ENCODE measurements at regions not wholly inside any gene's neighbourhood (a gene's known extent, or its start where the extent isn't known, plus 50 kb on each side); places are given as distances from the start of the nearest gene placed in this dataset.
A peak's percentile ranks its signal among the peaks of the same experiment; 100 is the strongest.
"Not testable (repeated sequence)": the region's sequence is repeated elsewhere in the genome, so short reads cannot be mapped to it uniquely, and the experiment has no call there.

- DNase-seq: no peak
Measured at GRCh38 chr1:185681034-185681633, 53.1 kb upstream of the HMCN1 start.

GRCh38 chr1:185680453-185680852, 53.7 kb upstream of the HMCN1 start:
- DNase-seq: no peak

- no peak for DNase-seq
Measured at GRCh38 chr1:185679220-185679619, 55.0 kb upstream of the HMCN1 start.

- no peak for DNase-seq
Measured at GRCh38 chr1:185676969-185677368, 57.2 kb upstream of the HMCN1 start.

- DNase-seq: no peak
Measured at GRCh38 chr1:185674201-185674600, 60.0 kb upstream of the HMCN1 start.

- no peak for DNase-seq
Measured at GRCh38 chr1:185672719-185673360, 61.4 kb upstream of the HMCN1 start.

- DNase-seq: peak; percentile 51
Measured at GRCh38 chr1:185670187-185670627, 64.0 kb upstream of the HMCN1 start.

GRCh38 chr1:185668013-185668412, 66.2 kb upstream of the HMCN1 start:
- no peak for DNase-seq

- DNase-seq: no peak
Measured at GRCh38 chr1:185666582-185666981, 67.6 kb upstream of the HMCN1 start.

- no peak for DNase-seq
Measured at GRCh38 chr1:185663771-185664296, 70.4 kb upstream of the HMCN1 start.

GRCh38 chr1:185663332-185663731, 70.9 kb upstream of the HMCN1 start:
- DNase-seq: no peak

- DNase-seq: no peak
Measured at GRCh38 chr1:185661971-185662370, 72.2 kb upstream of the HMCN1 start.

- no peak for DNase-seq
Measured at GRCh38 chr1:185656663-185657062, 77.5 kb upstream of the HMCN1 start.

GRCh38 chr1:185654952-185655314, 79.3 kb upstream of the HMCN1 start:
- DNase-seq: no peak

- no peak for DNase-seq
Measured at GRCh38 chr1:185654199-185654951, 79.8 kb upstream of the HMCN1 start.

- DNase-seq: no peak
Measured at GRCh38 chr1:185653615-185654014, 80.6 kb upstream of the HMCN1 start.

GRCh38 chr1:185652348-185652747, 81.8 kb upstream of the HMCN1 start:
- no peak for DNase-seq

- no peak for DNase-seq
Measured at GRCh38 chr1:185650602-185651230, 83.5 kb upstream of the HMCN1 start.

GRCh38 chr1:185648858-185649589, 85.2 kb upstream of the HMCN1 start:
- no peak for DNase-seq

GRCh38 chr1:185647597-185648267, 86.5 kb upstream of the HMCN1 start:
- not testable (repeated sequence) for DNase-seq

- DNase-seq: no peak
Measured at GRCh38 chr1:185646202-185646683, 87.9 kb upstream of the HMCN1 start.

- no peak for DNase-seq
Measured at GRCh38 chr1:185645686-185646085, 88.5 kb upstream of the HMCN1 start.

Measured in activated CD4-positive, alpha-beta T cell treated with anti-CD3 and anti-CD28 coated beads for 48 hours (primary cell).